Liver (tissue), 8 donors: ENCODE measurements at regions not wholly inside any gene's neighbourhood (a gene's known extent, or its start where the extent isn't known, plus 50 kb on each side); places are given as distances from the start of the nearest gene placed in this dataset.

Experiments used
- DNase-seq: peaks from one replicate; pipeline ENCODE4 v3.0.0-alpha.2; 2017; ENCODE audit warnings: low spot score
- H3K27ac ChIP-seq, 2 donors: one replicate each; pipeline ENCODE4 v1.7.0; 2013; ENCODE audit warnings: inconsistent platforms in 2 of 2, low read length in 2 of 2, control low read depth in 1 of 2, low read depth in 1 of 2, mild to moderate bottlenecking in 1 of 2
- H3K27me3 ChIP-seq, 4 donors: one replicate each; pipeline versions ENCODE4 v1.6.1 to v1.7.0; 2013; ENCODE audit warnings: low read length in 3 of 4, inconsistent platforms in 1 of 4, mild to moderate bottlenecking in 1 of 4, moderate library complexity in 1 of 4; ENCODE audit not compliant: control insufficient read depth in 4 of 4, insufficient read depth in 4 of 4
- H3K36me3 ChIP-seq, 4 donors: one replicate each; pipeline versions ENCODE4 v1.6.1 to v1.7.0; 2013; ENCODE audit warnings: low read length in 3 of 4, mild to moderate bottlenecking in 3 of 4, low read depth in 1 of 4, moderate library complexity in 1 of 4; ENCODE audit not compliant: control insufficient read depth in 4 of 4, insufficient read depth in 3 of 4
- H3K4me1 ChIP-seq, 4 donors: one replicate each; pipeline versions ENCODE4 v1.6.1 to v1.7.0; 2013; ENCODE audit warnings: low read length in 3 of 4, mild to moderate bottlenecking in 3 of 4, moderate library complexity in 1 of 4; ENCODE audit not compliant: control insufficient read depth in 4 of 4, insufficient read depth in 4 of 4
- H3K4me3 ChIP-seq, 3 donors: one replicate each; pipeline versions ENCODE4 v1.6.1 to v1.7.0; 2013; ENCODE audit warnings: low read length in 3 of 3, control low read depth in 1 of 3, low read depth in 1 of 3, mild to moderate bottlenecking in 1 of 3
- H3K9ac ChIP-seq, 2 donors: one replicate each; pipeline ENCODE4 v1.7.0; 2013; ENCODE audit warnings: low read length in 2 of 2, mild to moderate bottlenecking in 2 of 2, moderate library complexity in 2 of 2, control low read depth in 1 of 2, low read depth in 1 of 2
- H3K9me3 ChIP-seq, 4 donors: one replicate each; pipeline versions ENCODE4 v1.6.1 to v1.7.0; 2013; ENCODE audit warnings: low read length in 3 of 4; ENCODE audit not compliant: control insufficient read depth in 4 of 4
- EGR1 ChIP-seq, 2 donors: IDR thresholded peaks; 2 replicates each; pipeline ENCODE4 v1.6.1; 2016 to 2018; ENCODE audit warnings: antibody characterized with exemption in 2 of 2, low read depth in 2 of 2
- FOXA1 ChIP-seq: IDR thresholded peaks from 2 replicates; pipeline ENCODE4 v1.6.1; 2016; ENCODE audit warnings: antibody characterized with exemption
- FOXA2 ChIP-seq: IDR thresholded peaks from 2 replicates; pipeline ENCODE4 v1.6.1; 2016; ENCODE audit warnings: antibody characterized with exemption
- GABPA ChIP-seq, 2 donors: IDR thresholded peaks in 1 of 2; conservative IDR thresholded peaks in 1 of 2; 2 replicates each; pipeline ENCODE4 v1.6.1; 2016; ENCODE audit warnings: antibody characterized with exemption in 2 of 2, mild to moderate bottlenecking in 1 of 2, moderate library complexity in 1 of 2
- HNF4A ChIP-seq, 2 donors: conservative IDR thresholded peaks; 2 replicates each; pipeline ENCODE4 v1.6.1; 2016; ENCODE audit warnings: antibody characterized with exemption in 2 of 2, mild to moderate bottlenecking in 2 of 2
- HNF4G ChIP-seq: IDR thresholded peaks from 2 replicates; pipeline ENCODE4 v1.6.1; 2016; ENCODE audit warnings: antibody characterized with exemption
- JUND ChIP-seq, 2 donors: IDR thresholded peaks; 2 replicates each; pipeline ENCODE4 v1.6.1; 2016; ENCODE audit warnings: antibody characterized with exemption in 2 of 2
- NR2F2 ChIP-seq: IDR thresholded peaks from 2 replicates; pipeline ENCODE4 v1.6.1; 2016; ENCODE audit warnings: antibody characterized with exemption
- RAD21 ChIP-seq, 2 donors: IDR thresholded peaks; 2 replicates each; pipeline ENCODE4 v1.6.1; 2016; ENCODE audit warnings: antibody characterized with exemption in 2 of 2, mild to moderate bottlenecking in 2 of 2
- RXRA ChIP-seq, 2 donors: IDR thresholded peaks; 2 replicates each; pipeline ENCODE4 v1.6.1; 2017 to 2018; ENCODE audit warnings: antibody characterized with exemption in 2 of 2, mild to moderate bottlenecking in 1 of 2
- SP1 ChIP-seq: IDR thresholded peaks from 2 replicates; pipeline ENCODE4 v1.6.1; 2018; ENCODE audit warnings: antibody characterized with exemption, mild to moderate bottlenecking
- YY1 ChIP-seq: IDR thresholded peaks from 2 replicates; pipeline ENCODE4 v1.6.1; 2016; ENCODE audit warnings: antibody characterized with exemption, mild to moderate bottlenecking
- WGBS: extraction: QIAGEN DNeasy Blood & Tissue Kit; methylation state at CpG from one replicate; pipeline ENCODE4 v1.1.7; 2013; 5-methylcytosine and 5-hydroxymethylcytosine counted together
- TF ChIP-seq, protein P1 (sequence below): IDR thresholded peaks from 2 replicates; pipeline ENCODE4 v1.6.1; 2016; ENCODE audit warnings: antibody characterized with exemption
- TF ChIP-seq, protein P2 (sequence below): fragments of 150-350 bp; IDR thresholded peaks from 2 replicates; pipeline ENCODE4 v1.5.1; 2017; ENCODE audit warnings: improper control_type of control experiment, low read depth, low read length; ENCODE audit not compliant: missing input control
- TF ChIP-seq, protein P3 (sequence below): IDR thresholded peaks from 2 replicates; pipeline ENCODE4 v1.6.1; 2016; ENCODE audit warnings: antibody characterized with exemption
- TF ChIP-seq, protein P4 (sequence below): IDR thresholded peaks from 2 replicates; pipeline ENCODE4 v1.6.1; 2016; ENCODE audit warnings: antibody characterized with exemption
- TF ChIP-seq, protein P5 (sequence below): IDR thresholded peaks from 2 replicates; pipeline ENCODE4 v1.6.1; 2016; ENCODE audit warnings: antibody characterized with exemption, mild to moderate bottlenecking
- donor health status: healthy.
- donor health status: healthy.
- donor health status: healthy.
- donor health status: healthy.
- donor health status: healthy.

DNA sequence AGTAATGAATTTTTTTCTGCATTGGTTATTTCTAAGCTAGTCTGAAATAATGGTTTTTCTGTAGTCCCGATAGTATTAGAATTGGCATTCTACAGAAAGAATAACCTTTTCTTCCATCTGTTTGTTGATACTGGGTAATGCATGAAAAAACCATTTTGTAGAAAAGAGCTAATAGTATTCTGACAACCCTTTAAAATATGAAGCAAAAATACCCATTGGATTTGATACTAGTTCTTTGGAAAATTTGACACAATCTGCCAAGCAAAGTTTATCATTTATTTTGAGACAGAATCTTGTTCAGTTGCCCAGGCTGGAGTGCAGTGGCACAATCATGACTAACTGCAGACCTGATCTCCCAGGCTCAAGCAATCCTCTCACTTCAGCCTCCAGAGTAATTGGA is 366.8 kb upstream of the MON1B start (continued):
- TF ChIP-seq, protein P1, sequence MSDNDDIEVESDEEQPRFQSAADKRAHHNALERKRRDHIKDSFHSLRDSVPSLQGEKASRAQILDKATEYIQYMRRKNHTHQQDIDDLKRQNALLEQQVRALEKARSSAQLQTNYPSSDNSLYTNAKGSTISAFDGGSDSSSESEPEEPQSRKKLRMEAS = no peak
- TF ChIP-seq FOXA1 (no peak), GABPA (IDR thresholded peaks at IDR 0.05 in 1 of 2, conservative IDR thresholded peaks at IDR 0.05 in 1 of 2) (no peak), JUND (IDR thresholded peaks at IDR 0.05) (no peak)

DNA sequence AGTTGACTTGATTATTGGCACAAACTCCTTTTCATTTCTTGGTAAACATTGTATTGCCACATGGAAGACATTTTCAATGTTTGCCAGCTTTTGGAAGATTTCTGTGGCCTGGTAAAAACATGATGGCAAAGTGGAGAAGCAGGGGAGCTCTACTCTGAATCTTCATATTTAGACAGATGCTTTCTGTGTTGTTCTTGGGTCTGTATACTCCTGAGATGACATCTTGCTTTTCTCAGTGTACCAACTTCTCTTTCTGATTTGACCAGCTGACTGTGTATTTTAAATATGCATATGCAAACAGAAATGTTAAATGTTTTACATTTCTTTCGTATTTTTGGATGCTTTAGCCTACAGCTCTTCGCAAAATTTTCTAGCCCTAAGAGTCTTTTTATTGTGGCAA is 366.2 kb upstream of the MON1B start:
- no peaks in the 10 kb centered on the region for H3K4me1 ChIP-seq
- H3K9me3 ChIP-seq = no peaks in the 10 kb centered on the region
- H3K27ac ChIP-seq = no peak overlapping the region
- 86% methylated on average over 2 of the region's 2 CpGs for WGBS
- H3K36me3 ChIP-seq = no peaks in the 10 kb centered on the region
- no peaks in the 10 kb centered on the region for H3K27me3 ChIP-seq
- TF ChIP-seq, protein P2, sequence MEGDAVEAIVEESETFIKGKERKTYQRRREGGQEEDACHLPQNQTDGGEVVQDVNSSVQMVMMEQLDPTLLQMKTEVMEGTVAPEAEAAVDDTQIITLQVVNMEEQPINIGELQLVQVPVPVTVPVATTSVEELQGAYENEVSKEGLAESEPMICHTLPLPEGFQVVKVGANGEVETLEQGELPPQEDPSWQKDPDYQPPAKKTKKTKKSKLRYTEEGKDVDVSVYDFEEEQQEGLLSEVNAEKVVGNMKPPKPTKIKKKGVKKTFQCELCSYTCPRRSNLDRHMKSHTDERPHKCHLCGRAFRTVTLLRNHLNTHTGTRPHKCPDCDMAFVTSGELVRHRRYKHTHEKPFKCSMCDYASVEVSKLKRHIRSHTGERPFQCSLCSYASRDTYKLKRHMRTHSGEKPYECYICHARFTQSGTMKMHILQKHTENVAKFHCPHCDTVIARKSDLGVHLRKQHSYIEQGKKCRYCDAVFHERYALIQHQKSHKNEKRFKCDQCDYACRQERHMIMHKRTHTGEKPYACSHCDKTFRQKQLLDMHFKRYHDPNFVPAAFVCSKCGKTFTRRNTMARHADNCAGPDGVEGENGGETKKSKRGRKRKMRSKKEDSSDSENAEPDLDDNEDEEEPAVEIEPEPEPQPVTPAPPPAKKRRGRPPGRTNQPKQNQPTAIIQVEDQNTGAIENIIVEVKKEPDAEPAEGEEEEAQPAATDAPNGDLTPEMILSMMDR = no peak
- TF ChIP-seq, protein P3, sequence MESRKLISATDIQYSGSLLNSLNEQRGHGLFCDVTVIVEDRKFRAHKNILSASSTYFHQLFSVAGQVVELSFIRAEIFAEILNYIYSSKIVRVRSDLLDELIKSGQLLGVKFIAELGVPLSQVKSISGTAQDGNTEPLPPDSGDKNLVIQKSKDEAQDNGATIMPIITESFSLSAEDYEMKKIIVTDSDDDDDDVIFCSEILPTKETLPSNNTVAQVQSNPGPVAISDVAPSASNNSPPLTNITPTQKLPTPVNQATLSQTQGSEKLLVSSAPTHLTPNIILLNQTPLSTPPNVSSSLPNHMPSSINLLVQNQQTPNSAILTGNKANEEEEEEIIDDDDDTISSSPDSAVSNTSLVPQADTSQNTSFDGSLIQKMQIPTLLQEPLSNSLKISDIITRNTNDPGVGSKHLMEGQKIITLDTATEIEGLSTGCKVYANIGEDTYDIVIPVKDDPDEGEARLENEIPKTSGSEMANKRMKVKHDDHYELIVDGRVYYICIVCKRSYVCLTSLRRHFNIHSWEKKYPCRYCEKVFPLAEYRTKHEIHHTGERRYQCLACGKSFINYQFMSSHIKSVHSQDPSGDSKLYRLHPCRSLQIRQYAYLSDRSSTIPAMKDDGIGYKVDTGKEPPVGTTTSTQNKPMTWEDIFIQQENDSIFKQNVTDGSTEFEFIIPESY = no peak
- TF ChIP-seq YY1 (no peak), JUND (IDR thresholded peaks at IDR 0.05) (no peak), SP1 (no peak), HNF4G (no peak), NR2F2 (no peak), FOXA1 (no peak), GABPA (IDR thresholded peaks at IDR 0.05 in 1 of 2, conservative IDR thresholded peaks at IDR 0.05 in 1 of 2) (no peak), FOXA2 (no peak), HNF4A (conservative IDR thresholded peaks at IDR 0.05) (no peak), EGR1 (IDR thresholded peaks at IDR 0.05; ENCODE audit: low read depth in 2 of 2) (no peak), RXRA (IDR thresholded peaks at IDR 0.05) (no peak), RAD21 (IDR thresholded peaks at IDR 0.05) (no peak)
- TF ChIP-seq, protein P4, sequence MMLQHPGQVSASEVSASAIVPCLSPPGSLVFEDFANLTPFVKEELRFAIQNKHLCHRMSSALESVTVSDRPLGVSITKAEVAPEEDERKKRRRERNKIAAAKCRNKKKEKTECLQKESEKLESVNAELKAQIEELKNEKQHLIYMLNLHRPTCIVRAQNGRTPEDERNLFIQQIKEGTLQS = no peak
- TF ChIP-seq, protein P1 = no peak
- TF ChIP-seq, protein P5, sequence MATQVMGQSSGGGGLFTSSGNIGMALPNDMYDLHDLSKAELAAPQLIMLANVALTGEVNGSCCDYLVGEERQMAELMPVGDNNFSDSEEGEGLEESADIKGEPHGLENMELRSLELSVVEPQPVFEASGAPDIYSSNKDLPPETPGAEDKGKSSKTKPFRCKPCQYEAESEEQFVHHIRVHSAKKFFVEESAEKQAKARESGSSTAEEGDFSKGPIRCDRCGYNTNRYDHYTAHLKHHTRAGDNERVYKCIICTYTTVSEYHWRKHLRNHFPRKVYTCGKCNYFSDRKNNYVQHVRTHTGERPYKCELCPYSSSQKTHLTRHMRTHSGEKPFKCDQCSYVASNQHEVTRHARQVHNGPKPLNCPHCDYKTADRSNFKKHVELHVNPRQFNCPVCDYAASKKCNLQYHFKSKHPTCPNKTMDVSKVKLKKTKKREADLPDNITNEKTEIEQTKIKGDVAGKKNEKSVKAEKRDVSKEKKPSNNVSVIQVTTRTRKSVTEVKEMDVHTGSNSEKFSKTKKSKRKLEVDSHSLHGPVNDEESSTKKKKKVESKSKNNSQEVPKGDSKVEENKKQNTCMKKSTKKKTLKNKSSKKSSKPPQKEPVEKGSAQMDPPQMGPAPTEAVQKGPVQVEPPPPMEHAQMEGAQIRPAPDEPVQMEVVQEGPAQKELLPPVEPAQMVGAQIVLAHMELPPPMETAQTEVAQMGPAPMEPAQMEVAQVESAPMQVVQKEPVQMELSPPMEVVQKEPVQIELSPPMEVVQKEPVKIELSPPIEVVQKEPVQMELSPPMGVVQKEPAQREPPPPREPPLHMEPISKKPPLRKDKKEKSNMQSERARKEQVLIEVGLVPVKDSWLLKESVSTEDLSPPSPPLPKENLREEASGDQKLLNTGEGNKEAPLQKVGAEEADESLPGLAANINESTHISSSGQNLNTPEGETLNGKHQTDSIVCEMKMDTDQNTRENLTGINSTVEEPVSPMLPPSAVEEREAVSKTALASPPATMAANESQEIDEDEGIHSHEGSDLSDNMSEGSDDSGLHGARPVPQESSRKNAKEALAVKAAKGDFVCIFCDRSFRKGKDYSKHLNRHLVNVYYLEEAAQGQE = no peak
- H3K9ac ChIP-seq = no peak overlapping the region
- no peak for DNase-seq
- H3K4me3 ChIP-seq = no peak overlapping the region
